Suprapubic skin (tissue), 4 donors: ENCODE measurements at regions not wholly inside any gene's neighbourhood (a gene's known extent, or its start where the extent isn't known, plus 50 kb on each side); places are given as distances from the start of the nearest gene placed in this dataset.

Experiments
- EP300 ChIP-seq: sonication (generic); formaldehyde crosslinking; IDR thresholded peaks from one replicate; pipeline ENCODE4 v1.6.1; 2017; ENCODE audit warnings: antibody characterized with exemption
- POLR2AphosphoS5 ChIP-seq, 3 donors: sonication (generic); formaldehyde crosslinking; IDR thresholded peaks; one replicate each; pipeline ENCODE4 v1.6.1; 2017; ENCODE audit warnings: antibody characterized with exemption in 3 of 3
- TF ChIP-seq, protein P1 (sequence below), 2 donors: fragments of 200-600 bp in 1 of 2; fragments of 450-650 bp in 1 of 2; sonication (generic) in 1 of 2; IDR thresholded peaks; one replicate each; pipeline ENCODE4 v1.5.1; 2016 to 2019; ENCODE audit warnings: antibody characterized with exemption in 2 of 2, mild to moderate bottlenecking in 1 of 2, moderate library complexity in 1 of 2

DNA sequence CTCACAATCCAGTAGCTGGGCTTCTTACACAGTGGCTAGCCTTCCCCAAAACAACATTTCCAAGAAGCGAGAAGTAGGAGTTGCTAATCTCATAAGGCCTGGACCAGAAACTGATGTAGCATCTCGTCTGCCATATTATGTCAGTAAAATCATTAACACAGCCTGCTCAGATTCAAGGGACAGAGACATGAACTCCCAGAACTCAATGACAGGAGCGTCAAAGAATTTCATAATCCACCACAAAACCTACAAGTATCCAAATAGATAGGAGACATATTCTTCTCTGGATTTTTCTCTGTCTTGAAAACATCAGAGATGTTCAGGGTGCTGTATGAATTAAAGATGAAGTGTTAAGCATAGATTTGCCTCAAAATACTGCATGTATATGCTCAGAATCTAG lies 457.6 kb upstream of the ACTBL2 start:
- TF ChIP-seq, protein P1, sequence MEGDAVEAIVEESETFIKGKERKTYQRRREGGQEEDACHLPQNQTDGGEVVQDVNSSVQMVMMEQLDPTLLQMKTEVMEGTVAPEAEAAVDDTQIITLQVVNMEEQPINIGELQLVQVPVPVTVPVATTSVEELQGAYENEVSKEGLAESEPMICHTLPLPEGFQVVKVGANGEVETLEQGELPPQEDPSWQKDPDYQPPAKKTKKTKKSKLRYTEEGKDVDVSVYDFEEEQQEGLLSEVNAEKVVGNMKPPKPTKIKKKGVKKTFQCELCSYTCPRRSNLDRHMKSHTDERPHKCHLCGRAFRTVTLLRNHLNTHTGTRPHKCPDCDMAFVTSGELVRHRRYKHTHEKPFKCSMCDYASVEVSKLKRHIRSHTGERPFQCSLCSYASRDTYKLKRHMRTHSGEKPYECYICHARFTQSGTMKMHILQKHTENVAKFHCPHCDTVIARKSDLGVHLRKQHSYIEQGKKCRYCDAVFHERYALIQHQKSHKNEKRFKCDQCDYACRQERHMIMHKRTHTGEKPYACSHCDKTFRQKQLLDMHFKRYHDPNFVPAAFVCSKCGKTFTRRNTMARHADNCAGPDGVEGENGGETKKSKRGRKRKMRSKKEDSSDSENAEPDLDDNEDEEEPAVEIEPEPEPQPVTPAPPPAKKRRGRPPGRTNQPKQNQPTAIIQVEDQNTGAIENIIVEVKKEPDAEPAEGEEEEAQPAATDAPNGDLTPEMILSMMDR (IDR thresholded peaks at IDR 0.05) = no peak
- TF ChIP-seq POLR2AphosphoS5 (IDR thresholded peaks at IDR 0.05) = no peak
- no peak for TF ChIP-seq EP300
